C4-2B (cell line): ENCODE measurements at regions not wholly inside any gene's neighbourhood (a gene's known extent, or its start where the extent isn't known, plus 50 kb on each side); places are given as distances from the start of the nearest gene placed in this dataset.

Source experiments
- CTCF ChIP-seq: fragments of 450-650 bp; conservative IDR thresholded peaks from 2 replicates; pipeline ENCODE4 v1.5.1; 2017; ENCODE audit warnings: mild to moderate bottlenecking
- ZFX ChIP-seq: fragments of 450-650 bp; IDR thresholded peaks from 2 replicates; pipeline ENCODE4 v1.6.1; 2017

- no peak for TF ChIP-seq CTCF
- no peak for TF ChIP-seq ZFX
These were observed 141.7 kb upstream of the SERP2 start for GRCh38 chr13:44231786-44232516.
